Esophagus squamous epithelium (tissue), 5 donors: ENCODE measurements at regions not wholly inside any gene's neighbourhood (a gene's known extent, or its start where the extent isn't known, plus 50 kb on each side); places are given as distances from the start of the nearest gene placed in this dataset.

Experiments
- DNase-seq: peaks from one replicate; lab custom pipeline; 2025; lab: John Stamatoyannopoulos, UW
- H3K27ac ChIP-seq, 4 donors: fragments of 200-600 bp; sonication (generic); one replicate each; pipeline ENCODE4 v1.5.1; 2016 to 2019; ENCODE audit warnings: mild to moderate bottlenecking in 1 of 4
- H3K27me3 ChIP-seq, 4 donors: fragments of 200-600 bp; sonication (generic); 1 replicate in 3 of 4; 2 replicates in 1 of 4; pipeline versions ENCODE4 v1.5.1 to v1.6.0; 2017 to 2021; ENCODE audit warnings: antibody characterized with exemption in 1 of 4
- H3K36me3 ChIP-seq, 3 donors: fragments of 200-600 bp; sonication (generic); one replicate each; pipeline ENCODE4 v1.5.1; 2016 to 2019
- H3K4me1 ChIP-seq, 3 donors: fragments of 200-600 bp; sonication (generic); one replicate each; pipeline ENCODE4 v1.5.1; 2017 to 2019
- H3K4me3 ChIP-seq, 4 donors: fragments of 200-600 bp; sonication (generic); 1 replicate in 3 of 4; 2 replicates in 1 of 4; pipeline ENCODE4 v1.5.1; 2016 to 2019; ENCODE audit warnings: mild to moderate bottlenecking in 2 of 4, moderate library complexity in 1 of 4
- H3K9me3 ChIP-seq, 3 donors: fragments of 200-600 bp; sonication (generic); one replicate each; pipeline ENCODE4 v1.5.1; 2016 to 2019
- CTCF ChIP-seq, 6 experiments: fragments of 450-650 bp in 4 of 6; fragments of 200-600 bp in 2 of 6; sonication (generic) in 2 of 6; IDR thresholded peaks; one replicate each; pipeline ENCODE4 v1.5.1; 2016 to 2019; ENCODE audit warnings: antibody characterized with exemption in 6 of 6, mild to moderate bottlenecking in 4 of 6, moderate library complexity in 4 of 6
- POLR2A ChIP-seq, 4 donors: fragments of 450-650 bp; IDR thresholded peaks; one replicate each; pipeline ENCODE4 v1.6.1; 2017; ENCODE audit warnings: antibody characterized with exemption in 4 of 4, mild to moderate bottlenecking in 4 of 4, moderate library complexity in 3 of 4
- WGBS, 2 donors: methylation state at CpG; one replicate each; pipeline ENCODE4 v1.1.5; 2018; 5-methylcytosine and 5-hydroxymethylcytosine counted together
- intact Hi-C: fragments of 100-400 bp; cut with DNase I; formaldehyde crosslinking; loops from one replicate; pipeline ENCODE4 v1.15.0; 2022
- donor health status: DM: yes; HTN: yes; CAD: no.

GRCh38 chr9:13426606-13427005 lies 147.1 kb upstream of the MPDZ start:
- H3K27ac ChIP-seq: no peak overlapping the region
- TF ChIP-seq POLR2A (IDR thresholded peaks at IDR 0.05) (no peak), CTCF (IDR thresholded peaks at IDR 0.05) (no peak)
- H3K27me3 ChIP-seq: no peaks in the 10 kb centered on the region
- DNase-seq: no peak
- WGBS, 2 donors: 89 to 94% methylated on average over 3 of the region's 3 CpGs
- H3K4me1 ChIP-seq: peaks cover 0 to 9% (median 0%) of the 10 kb centered on the region in 3 donors
- H3K36me3 ChIP-seq: no peaks in the 10 kb centered on the region
- H3K9me3 ChIP-seq: no peaks in the 10 kb centered on the region
- no peak overlapping the region for H3K4me3 ChIP-seq
- intact Hi-C loops: no loop called here

- Histone ChIP-seq H3K4me1 (peaks cover 0 to 9% (median 0%) of the 10 kb centered on the region in 3 donors), H3K27me3 (no peaks in the 10 kb centered on the region), H3K27ac (no peak overlapping the region), H3K9me3 (no peaks in the 10 kb centered on the region), H3K36me3 (no peaks in the 10 kb centered on the region), H3K4me3 (no peak overlapping the region)
- WGBS, 2 donors: 56 to 64% methylated on average over 4 of the region's 4 CpGs
- intact Hi-C loops: no loop called here
- TF ChIP-seq POLR2A (IDR thresholded peaks at IDR 0.05) (no peak), CTCF (IDR thresholded peaks at IDR 0.05) (no peak)
- no peak for DNase-seq
These were observed 145.4 kb upstream of the MPDZ start for GRCh38 chr9:13424872-13425271.

GRCh38 chr9:13424204-13424603 lies 144.7 kb upstream of the MPDZ start:
- intact Hi-C loops: no loop called here
- peaks cover 0 to 9% (median 0%) of the 10 kb centered on the region in 3 donors for H3K4me1 ChIP-seq
- no peak overlapping the region for H3K27ac ChIP-seq
- DNase-seq: no peak
- H3K27me3 ChIP-seq: no peaks in the 10 kb centered on the region
- no peaks in the 10 kb centered on the region for H3K36me3 ChIP-seq
- 71 to 86% methylated on average over 6 of the region's 6 CpGs for WGBS, 2 donors
- TF ChIP-seq CTCF (IDR thresholded peaks at IDR 0.05): no peak
- TF ChIP-seq POLR2A (IDR thresholded peaks at IDR 0.05): no peak
- H3K9me3 ChIP-seq: no peaks in the 10 kb centered on the region
- H3K4me3 ChIP-seq: no peak overlapping the region

GRCh38 chr9:13414349-13414748 lies 134.9 kb upstream of the MPDZ start:
- no peak for DNase-seq
- Histone ChIP-seq H3K36me3 (no peaks in the 10 kb centered on the region), H3K4me3 (no peak overlapping the region), H3K27ac (no peak overlapping the region), H3K4me1 (peaks cover 0 to 3% (median 0%) of the 10 kb centered on the region in 3 donors), H3K27me3 (no peaks in the 10 kb centered on the region), H3K9me3 (no peaks in the 10 kb centered on the region)
- TF ChIP-seq CTCF (IDR thresholded peaks at IDR 0.05) (no peak), POLR2A (IDR thresholded peaks at IDR 0.05) (no peak)
- intact Hi-C loops: no loop called here

GRCh38 chr9:13412331-13412730 lies 132.8 kb upstream of the MPDZ start:
- no peak for TF ChIP-seq POLR2A (IDR thresholded peaks at IDR 0.05)
- TF ChIP-seq CTCF (IDR thresholded peaks at IDR 0.05): no peak
- no peak for DNase-seq
- intact Hi-C loops: no loop called here
- Histone ChIP-seq H3K4me1 (peaks cover 0 to 3% (median 0%) of the 10 kb centered on the region in 3 donors), H3K27ac (no peak overlapping the region), H3K9me3 (no peaks in the 10 kb centered on the region), H3K27me3 (no peaks in the 10 kb centered on the region), H3K4me3 (no peak overlapping the region), H3K36me3 (no peaks in the 10 kb centered on the region)
- WGBS, 2 donors: 55 to 63% methylated on average over 2 of the region's 2 CpGs
